RWPE2 (cell line): ENCODE measurements at regions not wholly inside any gene's neighbourhood (a gene's known extent, or its start where the extent isn't known, plus 50 kb on each side); places are given as distances from the start of the nearest gene placed in this dataset.
"Not testable (repeated sequence)": the region's sequence is repeated elsewhere in the genome, so short reads cannot be mapped to it uniquely, and the experiment has no call there.

ENCODE experiments used
- ATAC-seq: fragments of 200-7000 bp; cut with Tn5 transposase; 3 replicates; pipeline ENCODE4 v1.9.1; 2021; ENCODE audit warnings: low read depth
- DNase-seq: peaks from one replicate; pipeline ENCODE4 v3.0.0-alpha.2; 2020; ENCODE audit warnings: low spot score
- H3K27ac ChIP-seq: fragments of 450-650 bp; 2 replicates; pipeline ENCODE4 v1.5.1; 2017; ENCODE audit warnings: mild to moderate bottlenecking; ENCODE audit not compliant: poor library complexity, severe bottlenecking
- H3K27me3 ChIP-seq: fragments of 250-450 bp; sonication (Bioruptor Pico); 2 replicates; pipeline ENCODE4 v1.5.1; 2021; ENCODE audit warnings: mild to moderate bottlenecking, moderate library complexity; ENCODE audit not compliant: insufficient read depth, poor library complexity, severe bottlenecking
- H3K36me3 ChIP-seq: fragments of 250-450 bp; sonication (Bioruptor Pico); 2 replicates; pipeline ENCODE4 v1.5.1; 2020; ENCODE audit warnings: low read depth, mild to moderate bottlenecking, moderate library complexity
- H3K4me1 ChIP-seq: fragments of 250-450 bp; sonication (Bioruptor Pico); 2 replicates; pipeline ENCODE4 v1.5.1; 2021; ENCODE audit warnings: mild to moderate bottlenecking, moderate library complexity; ENCODE audit not compliant: insufficient read depth, poor library complexity, severe bottlenecking
- H3K4me3 ChIP-seq: fragments of 250-450 bp; sonication (Bioruptor Pico); 2 replicates; pipeline ENCODE4 v1.5.1; 2021; ENCODE audit warnings: mild to moderate bottlenecking, moderate library complexity; ENCODE audit not compliant: severe bottlenecking
- H3K9me3 ChIP-seq: fragments of 250-450 bp; sonication (Bioruptor Pico); 2 replicates; pipeline ENCODE4 v1.5.1; 2021; ENCODE audit warnings: mild to moderate bottlenecking, moderate library complexity; ENCODE audit not compliant: severe bottlenecking
- TF ChIP-seq, protein P1 (sequence below): fragments of 450-650 bp; IDR thresholded peaks from one replicate; pipeline ENCODE4 v1.5.1; 2017; ENCODE audit warnings: mild to moderate bottlenecking, moderate library complexity; ENCODE audit not compliant: poor library complexity, severe bottlenecking

GRCh38 chr12:131366261-131366871 is 344.5 kb upstream of the SFSWAP start:
- Histone ChIP-seq H3K36me3 (no peaks in the 10 kb centered on the region), H3K27me3 (peaks cover 8% of the 10 kb centered on the region), H3K4me3 (no peak overlapping the region), H3K27ac (no peak overlapping the region), H3K9me3 (no peaks in the 10 kb centered on the region), H3K4me1 (no peaks in the 10 kb centered on the region)
- DNase-seq (no peak), ATAC-seq (no peak)
- TF ChIP-seq, protein P1, sequence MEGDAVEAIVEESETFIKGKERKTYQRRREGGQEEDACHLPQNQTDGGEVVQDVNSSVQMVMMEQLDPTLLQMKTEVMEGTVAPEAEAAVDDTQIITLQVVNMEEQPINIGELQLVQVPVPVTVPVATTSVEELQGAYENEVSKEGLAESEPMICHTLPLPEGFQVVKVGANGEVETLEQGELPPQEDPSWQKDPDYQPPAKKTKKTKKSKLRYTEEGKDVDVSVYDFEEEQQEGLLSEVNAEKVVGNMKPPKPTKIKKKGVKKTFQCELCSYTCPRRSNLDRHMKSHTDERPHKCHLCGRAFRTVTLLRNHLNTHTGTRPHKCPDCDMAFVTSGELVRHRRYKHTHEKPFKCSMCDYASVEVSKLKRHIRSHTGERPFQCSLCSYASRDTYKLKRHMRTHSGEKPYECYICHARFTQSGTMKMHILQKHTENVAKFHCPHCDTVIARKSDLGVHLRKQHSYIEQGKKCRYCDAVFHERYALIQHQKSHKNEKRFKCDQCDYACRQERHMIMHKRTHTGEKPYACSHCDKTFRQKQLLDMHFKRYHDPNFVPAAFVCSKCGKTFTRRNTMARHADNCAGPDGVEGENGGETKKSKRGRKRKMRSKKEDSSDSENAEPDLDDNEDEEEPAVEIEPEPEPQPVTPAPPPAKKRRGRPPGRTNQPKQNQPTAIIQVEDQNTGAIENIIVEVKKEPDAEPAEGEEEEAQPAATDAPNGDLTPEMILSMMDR: no peak

GRCh38 chr12:131367067-131367982 is 343.6 kb upstream of the SFSWAP start:
- ATAC-seq, DNase-seq, H3K27me3 ChIP-seq, H3K27ac ChIP-seq, H3K4me3 ChIP-seq, H3K4me1 ChIP-seq, H3K36me3 ChIP-seq, H3K9me3 ChIP-seq: not testable (repeated sequence)

GRCh38 chr12:131367983-131368667 is 342.8 kb upstream of the SFSWAP start:
- TF ChIP-seq, protein P1: no peak
- Histone ChIP-seq H3K9me3 (no peaks in the 10 kb centered on the region), H3K36me3 (no peaks in the 10 kb centered on the region), H3K4me1 (no peaks in the 10 kb centered on the region), H3K4me3 (no peak overlapping the region), H3K27me3 (peaks cover 4% of the 10 kb centered on the region), H3K27ac (no peak overlapping the region)
- DNase-seq (no peak), ATAC-seq (no peak)

- DNase-seq: no peak
- H3K36me3 ChIP-seq: no peaks in the 10 kb centered on the region
- H3K9me3 ChIP-seq: no peaks in the 10 kb centered on the region
- H3K27me3 ChIP-seq: peaks cover 4% of the 10 kb centered on the region
- no peak overlapping the region for H3K4me3 ChIP-seq
- TF ChIP-seq, protein P1: no peak
- H3K27ac ChIP-seq: no peak overlapping the region
- H3K4me1 ChIP-seq: no peaks in the 10 kb centered on the region
- ATAC-seq: no peak
Measured at GRCh38 chr12:131368668-131369071, 342.2 kb upstream of the SFSWAP start.

- Histone ChIP-seq H3K27me3 (peaks cover 4% of the 10 kb centered on the region), H3K27ac (no peak overlapping the region), H3K36me3 (no peaks in the 10 kb centered on the region), H3K9me3 (no peaks in the 10 kb centered on the region), H3K4me3 (no peak overlapping the region), H3K4me1 (no peaks in the 10 kb centered on the region)
- TF ChIP-seq, protein P1: no peak
- no peak for ATAC-seq
- DNase-seq: no peak
Measured at GRCh38 chr12:131369094-131369845, 341.6 kb upstream of the SFSWAP start.
